ENCODE measurements at regions not wholly inside any gene's neighbourhood (a gene's known extent, or its start where the extent isn't known, plus 50 kb on each side); places are given as distances from the start of the nearest gene placed in this dataset.

DNA sequence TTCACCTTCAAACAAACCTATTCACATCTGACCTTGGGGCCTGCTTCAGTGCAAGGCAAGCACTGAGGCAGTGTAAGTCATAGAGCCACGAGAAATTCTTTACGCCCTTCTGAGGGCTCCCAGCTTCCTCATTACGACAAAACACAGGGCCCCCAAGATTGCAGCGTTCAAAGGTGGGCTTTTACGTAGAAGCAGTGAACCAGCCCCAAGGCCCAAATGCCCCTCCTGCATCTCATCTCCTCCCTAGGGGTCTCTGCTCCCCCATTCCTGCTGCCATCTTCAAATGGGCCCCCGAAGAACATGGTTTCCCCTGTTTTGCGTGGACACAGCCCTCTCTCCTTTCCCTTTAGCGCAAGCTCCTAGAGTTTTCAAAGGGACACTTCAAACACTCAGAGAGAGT lies 285.1 kb downstream of the MEX3B start:
- no peak overlapping the region for H3K4me3 ChIP-seq
- TF ChIP-seq POLR2A (IDR thresholded peaks at IDR 0.05) = no peak
- TF ChIP-seq, protein P1, sequence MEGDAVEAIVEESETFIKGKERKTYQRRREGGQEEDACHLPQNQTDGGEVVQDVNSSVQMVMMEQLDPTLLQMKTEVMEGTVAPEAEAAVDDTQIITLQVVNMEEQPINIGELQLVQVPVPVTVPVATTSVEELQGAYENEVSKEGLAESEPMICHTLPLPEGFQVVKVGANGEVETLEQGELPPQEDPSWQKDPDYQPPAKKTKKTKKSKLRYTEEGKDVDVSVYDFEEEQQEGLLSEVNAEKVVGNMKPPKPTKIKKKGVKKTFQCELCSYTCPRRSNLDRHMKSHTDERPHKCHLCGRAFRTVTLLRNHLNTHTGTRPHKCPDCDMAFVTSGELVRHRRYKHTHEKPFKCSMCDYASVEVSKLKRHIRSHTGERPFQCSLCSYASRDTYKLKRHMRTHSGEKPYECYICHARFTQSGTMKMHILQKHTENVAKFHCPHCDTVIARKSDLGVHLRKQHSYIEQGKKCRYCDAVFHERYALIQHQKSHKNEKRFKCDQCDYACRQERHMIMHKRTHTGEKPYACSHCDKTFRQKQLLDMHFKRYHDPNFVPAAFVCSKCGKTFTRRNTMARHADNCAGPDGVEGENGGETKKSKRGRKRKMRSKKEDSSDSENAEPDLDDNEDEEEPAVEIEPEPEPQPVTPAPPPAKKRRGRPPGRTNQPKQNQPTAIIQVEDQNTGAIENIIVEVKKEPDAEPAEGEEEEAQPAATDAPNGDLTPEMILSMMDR (IDR thresholded peaks at IDR 0.05) = no peak
- no peak for DNase-seq
- H3K4me1 ChIP-seq = peaks cover 0 to 8% (median 0%) of the 10 kb centered on the region in 3 donors
- no peaks in the 10 kb centered on the region for H3K36me3 ChIP-seq
- intact Hi-C loops (cut with DNase I) = no loop called here
- H3K27me3 ChIP-seq = no peaks in the 10 kb centered on the region
- WGBS, 2 donors = 85 to 97% methylated on average over 7 to 8 of the region's 8 CpGs
- H3K27ac ChIP-seq = no peak overlapping the region
- H3K9me3 ChIP-seq = no peaks in the 10 kb centered on the region

DNA sequence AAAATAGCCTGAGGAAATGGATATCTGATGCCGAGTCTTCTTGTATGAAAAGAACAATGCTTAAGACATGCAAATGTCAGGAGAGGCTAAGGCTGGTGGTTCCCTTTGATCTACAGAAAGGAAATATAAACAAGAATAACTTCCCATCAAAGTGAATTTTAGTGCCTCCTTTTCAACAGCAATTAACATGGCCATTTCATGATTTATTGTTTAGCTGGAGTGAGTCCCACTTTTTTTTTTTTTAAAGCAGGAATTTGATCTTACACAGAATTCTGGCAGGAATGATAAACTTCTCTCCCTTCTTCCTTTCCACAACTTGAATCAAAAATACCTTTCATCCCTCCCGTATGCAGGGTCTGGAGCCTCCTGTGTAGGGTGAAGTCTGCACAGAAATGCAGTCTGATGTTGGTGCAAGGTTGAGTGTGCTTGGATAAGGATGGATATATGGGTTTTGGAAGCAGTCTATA lies 287.0 kb downstream of the MEX3B start:
- Histone ChIP-seq H3K9me3 (no peaks in the 10 kb centered on the region), H3K27me3 (no peaks in the 10 kb centered on the region), H3K27ac (no peak overlapping the region), H3K4me1 (peaks cover 0 to 15% (median 5%) of the 10 kb centered on the region in 3 donors), H3K4me3 (no peak overlapping the region), H3K36me3 (no peaks in the 10 kb centered on the region)
- WGBS, 2 donors = 15 to 42% methylated on average over 2 of the region's 2 CpGs
- no peak for DNase-seq
- intact Hi-C loops (cut with DNase I) = no loop called here
- TF ChIP-seq POLR2A (IDR thresholded peaks at IDR 0.05) = no peak
- TF ChIP-seq, protein P1 (IDR thresholded peaks at IDR 0.05) = no peak

DNA sequence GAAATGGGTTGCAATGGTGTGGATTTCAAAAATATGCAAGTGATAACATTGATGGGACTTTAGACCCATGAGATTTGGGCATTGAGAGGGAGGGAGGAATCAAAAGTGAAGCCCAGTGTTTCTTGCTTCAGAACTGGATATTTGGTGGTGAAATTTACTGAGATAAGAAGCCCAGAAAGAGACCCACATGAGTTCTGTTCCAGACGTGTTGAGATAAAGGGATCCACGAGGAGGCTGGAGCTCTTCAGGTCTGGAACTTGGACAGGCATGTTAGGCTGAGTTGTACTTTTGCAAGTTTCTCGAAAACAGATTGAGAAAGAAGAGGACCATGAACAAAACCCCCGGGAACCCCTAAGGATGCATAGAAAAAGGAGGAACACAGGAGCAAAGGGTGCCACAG lies 290.2 kb downstream of the MEX3B start:
- WGBS, 2 donors = 81 to 87% methylated on average over 4 of the region's 4 CpGs
- H3K9me3 ChIP-seq = no peaks in the 10 kb centered on the region
- intact Hi-C loops (cut with DNase I) = no loop called here
- H3K27me3 ChIP-seq = no peaks in the 10 kb centered on the region
- TF ChIP-seq, protein P1 (IDR thresholded peaks at IDR 0.05) = no peak
- no peak for TF ChIP-seq POLR2A (IDR thresholded peaks at IDR 0.05)
- DNase-seq = no peak
- H3K27ac ChIP-seq = no peak overlapping the region
- no peaks in the 10 kb centered on the region for H3K36me3 ChIP-seq
- no peak overlapping the region for H3K4me3 ChIP-seq
- H3K4me1 ChIP-seq = peaks cover 0 to 42% (median 22%) of the 10 kb centered on the region in 3 donors

DNA sequence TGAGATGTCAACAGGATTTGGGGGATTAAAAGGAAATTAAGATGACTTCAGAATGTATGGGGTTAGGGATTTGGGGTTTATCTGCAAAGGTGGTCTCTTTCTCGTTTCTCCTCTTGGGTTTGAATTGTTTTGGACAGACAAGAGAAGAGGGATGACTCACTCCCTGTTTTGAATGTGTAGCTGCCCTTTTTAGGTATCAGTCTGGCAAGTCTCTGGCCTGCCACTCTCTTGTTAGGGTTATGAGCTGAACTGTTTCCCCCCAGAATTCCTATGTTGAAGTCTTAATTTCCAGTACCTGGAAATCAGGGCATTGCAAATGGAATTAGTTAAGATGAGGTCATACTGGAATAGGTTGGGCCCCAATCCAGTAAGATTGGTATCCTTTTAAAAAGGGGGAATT lies 291.7 kb downstream of the MEX3B start:
- Histone ChIP-seq H3K36me3 (no peaks in the 10 kb centered on the region), H3K27me3 (no peaks in the 10 kb centered on the region), H3K4me1 (peaks cover 0 to 41% (median 22%) of the 10 kb centered on the region in 3 donors), H3K27ac (no peak overlapping the region), H3K9me3 (no peaks in the 10 kb centered on the region), H3K4me3 (no peak overlapping the region)
- WGBS, 2 donors = 4 to 10% methylated on average over 1 of the region's 1 CpG
- intact Hi-C loops (cut with DNase I) = no loop called here
- no peak for DNase-seq
- no peak for TF ChIP-seq POLR2A (IDR thresholded peaks at IDR 0.05)
- TF ChIP-seq, protein P1 (IDR thresholded peaks at IDR 0.05) = no peak

GRCh38 chr15:81752974-81753373 lies 292.8 kb downstream of the MEX3B start:
- TF ChIP-seq, protein P1 (IDR thresholded peaks at IDR 0.05) = no peak
- TF ChIP-seq POLR2A (IDR thresholded peaks at IDR 0.05) = no peak
- 26 to 34% methylated on average over 4 of the region's 4 CpGs for WGBS, 2 donors
- intact Hi-C loops (cut with DNase I) = no loop called here
- Histone ChIP-seq H3K27me3 (no peaks in the 10 kb centered on the region), H3K4me3 (no peak overlapping the region), H3K9me3 (no peaks in the 10 kb centered on the region), H3K27ac (no peak overlapping the region), H3K4me1 (peaks cover 0 to 34% (median 22%) of the 10 kb centered on the region in 3 donors), H3K36me3 (no peaks in the 10 kb centered on the region)
- no peak for DNase-seq

Measured in esophagus squamous epithelium (tissue), 5 donors.